HepG2 (cell line): ENCODE measurements at regions not wholly inside any gene's neighbourhood (a gene's known extent, or its start where the extent isn't known, plus 50 kb on each side); places are given as distances from the start of the nearest gene placed in this dataset.

ENCODE experiments used
- SIN3A ChIP-seq: IDR thresholded peaks from 2 replicates; pipeline ENCODE4 v1.6.1; 2011; ENCODE audit warnings: low read depth, mild to moderate bottlenecking, control low read depth, low read length, borderline replicate concordance
- TF ChIP-seq, protein P1 (sequence below): sonication (generic); formaldehyde crosslinking; IDR thresholded peaks from 2 replicates; pipeline ENCODE4 v1.5.0; 2020; ENCODE audit warnings: mild to moderate bottlenecking, missing genetic modification reagents, moderate library complexity

DNA sequence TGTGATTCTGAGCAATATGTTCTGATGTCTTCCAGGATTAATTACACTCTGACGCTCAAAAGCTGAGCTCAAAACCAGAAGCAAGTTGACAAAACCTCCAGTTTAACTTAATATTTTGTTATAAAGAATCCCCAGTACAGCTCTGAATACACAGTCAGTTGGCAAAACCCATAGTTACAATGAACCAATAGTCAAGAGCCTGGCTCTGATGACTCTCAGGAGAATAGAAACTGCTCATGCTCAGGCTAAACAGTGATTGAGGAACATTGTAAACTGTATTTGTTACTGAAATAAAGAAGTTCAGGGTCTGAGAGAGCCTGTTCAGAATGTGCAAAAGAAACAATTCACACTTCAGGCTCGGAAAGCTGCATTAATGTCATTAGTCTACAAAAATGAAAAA lies 1565.9 kb downstream of the SUCLG1 start:
- TF ChIP-seq SIN3A, result no peak
- TF ChIP-seq, protein P1, sequence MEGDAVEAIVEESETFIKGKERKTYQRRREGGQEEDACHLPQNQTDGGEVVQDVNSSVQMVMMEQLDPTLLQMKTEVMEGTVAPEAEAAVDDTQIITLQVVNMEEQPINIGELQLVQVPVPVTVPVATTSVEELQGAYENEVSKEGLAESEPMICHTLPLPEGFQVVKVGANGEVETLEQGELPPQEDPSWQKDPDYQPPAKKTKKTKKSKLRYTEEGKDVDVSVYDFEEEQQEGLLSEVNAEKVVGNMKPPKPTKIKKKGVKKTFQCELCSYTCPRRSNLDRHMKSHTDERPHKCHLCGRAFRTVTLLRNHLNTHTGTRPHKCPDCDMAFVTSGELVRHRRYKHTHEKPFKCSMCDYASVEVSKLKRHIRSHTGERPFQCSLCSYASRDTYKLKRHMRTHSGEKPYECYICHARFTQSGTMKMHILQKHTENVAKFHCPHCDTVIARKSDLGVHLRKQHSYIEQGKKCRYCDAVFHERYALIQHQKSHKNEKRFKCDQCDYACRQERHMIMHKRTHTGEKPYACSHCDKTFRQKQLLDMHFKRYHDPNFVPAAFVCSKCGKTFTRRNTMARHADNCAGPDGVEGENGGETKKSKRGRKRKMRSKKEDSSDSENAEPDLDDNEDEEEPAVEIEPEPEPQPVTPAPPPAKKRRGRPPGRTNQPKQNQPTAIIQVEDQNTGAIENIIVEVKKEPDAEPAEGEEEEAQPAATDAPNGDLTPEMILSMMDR, result no peak
